ENCODE measurements at regions not wholly inside any gene's neighbourhood (a gene's known extent, or its start where the extent isn't known, plus 50 kb on each side); places are given as distances from the start of the nearest gene placed in this dataset.

GRCh38 chr10:55470840-55471239 lies 669.8 kb upstream of the PCDH15 start:
- TF ChIP-seq CTCF (IDR thresholded peaks at IDR 0.05; ENCODE audit: insufficient read depth, low read depth, low read length) (no peak), EZH2 (IDR thresholded peaks at IDR 0.05; ENCODE audit: insufficient read depth, low read length) (no peak)

Measured in astrocyte (in vitro differentiated cells and primary cell).